ENCODE measurements at regions not wholly inside any gene's neighbourhood (a gene's known extent, or its start where the extent isn't known, plus 50 kb on each side); places are given as distances from the start of the nearest gene placed in this dataset.
"Not testable (repeated sequence)": the region's sequence is repeated elsewhere in the genome, so short reads cannot be mapped to it uniquely, and the experiment has no call there.

DNA sequence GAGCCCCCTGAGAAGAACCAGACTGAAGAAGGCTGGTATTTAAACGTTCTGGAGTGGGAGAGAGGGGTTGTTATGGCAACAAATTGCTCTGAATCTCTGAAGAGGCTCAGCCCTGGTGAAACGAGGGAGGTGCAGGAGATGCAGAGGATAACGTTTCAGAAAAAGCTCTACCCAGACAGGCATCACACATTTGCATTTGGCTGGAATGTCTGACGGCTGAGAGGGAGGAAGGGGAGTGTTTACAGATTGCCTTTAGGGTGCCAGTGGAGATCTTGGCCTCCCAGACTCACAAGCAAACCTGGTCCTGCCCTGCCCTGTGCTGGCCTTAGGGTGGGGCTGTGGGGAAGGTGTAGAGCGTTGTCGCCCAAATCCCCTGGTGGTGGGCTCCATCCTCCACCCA, 169.0 kb upstream of the AJAP1 start:
- no peak overlapping the region for H3K27ac ChIP-seq
- no peak for TF ChIP-seq POLR2AphosphoS5 (IDR thresholded peaks at IDR 0.05; ENCODE audit: borderline replicate concordance, low read depth, low read length)
- no peak for TF ChIP-seq FOXP2 (optimal IDR thresholded peaks at IDR 0.05; ENCODE audit: control extremely low read depth, extremely low read length, insufficient read depth)
- no peak for TF ChIP-seq EZH2 (IDR thresholded peaks at IDR 0.05)
- H3K36me3 ChIP-seq (ENCODE audit: insufficient read depth, low read length), result no peaks in the 10 kb centered on the region
- H3K4me3 ChIP-seq, result no peak overlapping the region
- no peak overlapping the region for H3K9ac ChIP-seq (ENCODE audit: insufficient read length)
- DNase-seq (ENCODE audit: low read depth, low spot score), result no peak
- no peaks in the 10 kb centered on the region for H3K9me3 ChIP-seq (ENCODE audit: low read depth, low read length)

DNA sequence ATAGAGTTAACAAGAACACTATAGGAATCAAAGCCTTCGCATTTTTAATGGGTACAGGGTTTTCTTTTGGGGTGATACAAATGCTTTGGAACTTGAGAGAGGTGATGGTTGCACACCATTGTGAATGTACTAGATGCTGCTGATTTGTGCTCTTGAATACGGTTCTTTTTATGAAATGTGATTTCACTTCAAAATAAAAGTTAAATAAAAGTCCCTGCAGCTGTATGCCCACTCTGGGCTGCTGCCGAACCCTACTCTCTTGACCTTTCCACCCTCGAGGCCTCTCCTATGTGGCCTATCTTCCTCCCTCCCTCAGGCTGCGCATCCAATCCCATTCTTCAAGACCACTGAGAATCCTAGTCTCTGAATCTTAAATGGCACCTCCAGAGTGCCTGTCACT, 168.5 kb upstream of the AJAP1 start:
- Histone ChIP-seq H3K36me3 (ENCODE audit: insufficient read depth, low read length) (no peaks in the 10 kb centered on the region), H3K4me3 (no peak overlapping the region), H3K27ac (no peak overlapping the region), H3K9ac (ENCODE audit: insufficient read length) (no peak overlapping the region), H3K9me3 (ENCODE audit: low read depth, low read length) (no peaks in the 10 kb centered on the region)
- DNase-seq (ENCODE audit: low read depth, low spot score), result no peak
- TF ChIP-seq EZH2 (IDR thresholded peaks at IDR 0.05), result no peak
- no peak for TF ChIP-seq FOXP2 (optimal IDR thresholded peaks at IDR 0.05; ENCODE audit: control extremely low read depth, extremely low read length, insufficient read depth)
- TF ChIP-seq POLR2AphosphoS5 (IDR thresholded peaks at IDR 0.05; ENCODE audit: borderline replicate concordance, low read depth, low read length), result no peak

DNA sequence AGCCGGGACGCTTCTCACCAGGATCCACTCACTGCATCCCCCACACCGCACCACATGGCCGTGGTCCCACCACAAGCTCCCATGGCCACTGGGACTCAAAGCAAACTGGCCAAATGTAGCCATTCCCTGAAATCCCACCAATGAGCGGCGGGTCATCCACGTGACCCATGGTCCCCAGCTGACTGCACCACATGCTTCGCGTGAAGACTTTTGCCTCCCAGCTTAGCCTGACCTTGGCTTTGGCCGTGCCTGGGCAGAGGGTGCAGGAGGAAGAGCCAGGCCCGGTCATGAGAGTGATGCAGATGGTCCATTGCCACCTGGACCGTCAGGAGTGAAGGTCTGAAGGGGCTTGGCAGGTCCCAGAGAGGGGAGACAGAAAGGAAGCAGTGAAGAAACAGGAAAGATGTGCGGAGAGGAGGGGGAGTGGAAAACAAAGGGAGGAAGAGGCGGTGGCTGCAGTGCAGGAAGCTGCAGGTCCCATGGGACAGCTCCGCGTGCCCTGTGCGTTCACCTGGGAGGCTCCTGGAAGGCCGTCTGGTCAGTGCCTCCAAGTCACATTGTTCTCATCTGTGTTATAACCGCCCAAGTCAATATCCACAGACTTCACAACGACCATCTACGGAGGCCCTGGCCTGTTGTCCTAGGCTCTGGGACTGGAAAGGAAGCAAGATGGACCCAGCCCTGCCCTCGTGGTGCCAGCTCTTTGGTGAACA, 167.8 kb upstream of the AJAP1 start:
- Histone ChIP-seq H3K27ac (no peak overlapping the region), H3K9me3 (ENCODE audit: low read depth, low read length) (no peaks in the 10 kb centered on the region), H3K9ac (ENCODE audit: insufficient read length) (no peak overlapping the region), H3K4me3 (no peak overlapping the region), H3K36me3 (ENCODE audit: insufficient read depth, low read length) (no peaks in the 10 kb centered on the region)
- TF ChIP-seq POLR2AphosphoS5 (IDR thresholded peaks at IDR 0.05; ENCODE audit: borderline replicate concordance, low read depth, low read length) (no peak), FOXP2 (optimal IDR thresholded peaks at IDR 0.05; ENCODE audit: control extremely low read depth, extremely low read length, insufficient read depth) (no peak)
- DNase-seq (ENCODE audit: low read depth, low spot score), result no peak

DNA sequence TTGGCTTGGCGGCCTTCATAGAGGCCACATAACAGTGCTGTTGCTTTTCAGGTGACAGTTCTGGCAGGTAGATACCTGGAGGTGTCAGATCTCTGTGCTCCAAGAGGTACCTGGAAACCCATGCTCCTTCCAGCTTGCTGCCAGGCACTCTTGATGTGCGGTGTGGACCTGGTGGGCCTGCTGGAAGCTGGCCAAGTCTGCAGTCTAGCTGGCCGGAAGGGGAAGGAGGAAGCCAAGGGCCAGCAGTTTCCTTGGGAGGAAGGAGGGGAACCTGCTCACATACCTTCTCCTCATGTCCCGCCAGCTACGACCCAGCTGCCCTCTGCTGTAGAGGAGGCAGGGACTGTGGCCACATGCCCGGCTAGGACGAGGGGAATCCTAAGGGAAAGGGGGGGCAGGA, 166.4 kb upstream of the AJAP1 start:
- Histone ChIP-seq H3K36me3 (ENCODE audit: insufficient read depth, low read length) (no peaks in the 10 kb centered on the region), H3K9me3 (ENCODE audit: low read depth, low read length) (no peaks in the 10 kb centered on the region), H3K27ac (no peak overlapping the region), H3K9ac (ENCODE audit: insufficient read length) (no peak overlapping the region), H3K4me3 (no peak overlapping the region)
- TF ChIP-seq FOXP2 (optimal IDR thresholded peaks at IDR 0.05; ENCODE audit: control extremely low read depth, extremely low read length, insufficient read depth), result no peak
- TF ChIP-seq POLR2AphosphoS5 (IDR thresholded peaks at IDR 0.05; ENCODE audit: borderline replicate concordance, low read depth, low read length), result no peak
- no peak for TF ChIP-seq EZH2 (IDR thresholded peaks at IDR 0.05)
- no peak for DNase-seq (ENCODE audit: low read depth, low spot score)

DNA sequence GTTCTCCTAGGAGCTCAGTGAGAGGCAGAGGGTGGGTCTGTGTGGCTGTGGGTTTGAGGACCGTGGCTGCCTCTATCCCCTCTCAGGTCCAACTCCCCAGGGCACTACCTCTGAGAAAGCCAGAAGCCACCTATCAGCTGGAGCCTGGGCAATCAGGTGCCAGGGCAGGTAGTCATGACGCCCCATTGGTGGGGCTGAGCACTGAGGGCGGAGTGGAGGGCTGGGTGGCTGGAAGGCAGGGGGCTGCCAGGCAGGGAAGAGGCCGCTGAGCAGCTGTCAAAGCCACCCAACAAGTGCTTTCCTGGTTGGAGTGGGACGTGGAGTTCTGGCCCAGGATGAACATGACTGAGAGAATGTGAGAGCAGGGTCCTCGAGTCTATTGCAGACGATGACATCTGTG, 164.9 kb upstream of the AJAP1 start:
- Histone ChIP-seq H3K27ac (no peak overlapping the region), H3K4me3 (no peak overlapping the region), H3K9me3 (ENCODE audit: low read depth, low read length) (no peaks in the 10 kb centered on the region), H3K9ac (ENCODE audit: insufficient read length) (no peak overlapping the region), H3K36me3 (ENCODE audit: insufficient read depth, low read length) (no peaks in the 10 kb centered on the region)
- DNase-seq (ENCODE audit: low read depth, low spot score), result no peak
- TF ChIP-seq POLR2AphosphoS5 (IDR thresholded peaks at IDR 0.05; ENCODE audit: borderline replicate concordance, low read depth, low read length), result no peak
- TF ChIP-seq EZH2 (IDR thresholded peaks at IDR 0.05), result no peak
- no peak for TF ChIP-seq FOXP2 (optimal IDR thresholded peaks at IDR 0.05; ENCODE audit: control extremely low read depth, extremely low read length, insufficient read depth)

DNA sequence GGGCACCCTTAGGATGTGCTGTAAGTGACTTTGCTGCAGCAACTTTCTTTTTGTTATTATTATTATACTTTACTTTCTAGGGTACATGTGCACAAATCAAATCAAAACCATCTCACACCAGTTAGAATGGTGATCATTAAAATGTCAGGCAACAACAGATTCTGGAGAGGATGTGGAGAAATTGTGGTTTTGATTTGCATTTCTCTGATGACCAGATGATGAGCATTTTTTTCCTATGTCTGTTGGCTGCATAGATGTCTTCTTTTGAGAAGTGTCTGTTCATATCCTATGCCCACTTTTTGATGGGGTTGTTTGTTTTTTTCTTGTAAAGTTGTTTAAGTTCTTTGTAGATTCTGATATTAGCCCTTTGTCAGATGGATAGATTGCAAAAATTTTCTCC, 164.4 kb upstream of the AJAP1 start:
- not testable (repeated sequence) for H3K27ac ChIP-seq; H3K36me3 ChIP-seq (ENCODE audit: insufficient read depth, low read length); H3K9me3 ChIP-seq (ENCODE audit: low read depth, low read length); H3K9ac ChIP-seq (ENCODE audit: insufficient read length); H3K4me3 ChIP-seq; DNase-seq (ENCODE audit: low read depth, low spot score)

DNA sequence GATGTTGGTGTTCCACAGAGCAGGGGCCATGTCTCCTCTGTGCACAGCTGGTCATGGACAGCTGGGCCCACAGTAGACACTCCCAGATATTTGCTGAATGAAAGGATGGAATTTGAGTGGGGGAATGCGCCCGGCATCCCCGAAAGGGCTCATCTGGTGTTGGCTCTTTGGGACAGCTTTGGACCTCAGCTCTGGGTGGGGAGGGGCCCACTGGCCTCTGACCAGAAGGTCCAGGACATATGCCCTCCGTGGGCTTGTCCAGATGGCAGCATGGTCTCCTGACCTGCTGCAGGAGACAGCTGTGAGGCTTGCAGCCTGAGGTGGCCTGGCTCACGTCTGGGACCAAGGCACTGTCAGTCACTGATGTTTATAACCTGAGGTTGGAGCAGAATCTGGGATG, 160.4 kb upstream of the AJAP1 start:
- no peak for DNase-seq (ENCODE audit: low read depth, low spot score)
- H3K27ac ChIP-seq, result no peak overlapping the region
- H3K9ac ChIP-seq (ENCODE audit: insufficient read length), result no peak overlapping the region
- H3K9me3 ChIP-seq (ENCODE audit: low read depth, low read length), result no peaks in the 10 kb centered on the region
- no peaks in the 10 kb centered on the region for H3K36me3 ChIP-seq (ENCODE audit: insufficient read depth, low read length)
- TF ChIP-seq POLR2AphosphoS5 (IDR thresholded peaks at IDR 0.05; ENCODE audit: borderline replicate concordance, low read depth, low read length) (no peak), FOXP2 (optimal IDR thresholded peaks at IDR 0.05; ENCODE audit: control extremely low read depth, extremely low read length, insufficient read depth) (no peak), EZH2 (IDR thresholded peaks at IDR 0.05) (no peak)
- no peak overlapping the region for H3K4me3 ChIP-seq

DNA sequence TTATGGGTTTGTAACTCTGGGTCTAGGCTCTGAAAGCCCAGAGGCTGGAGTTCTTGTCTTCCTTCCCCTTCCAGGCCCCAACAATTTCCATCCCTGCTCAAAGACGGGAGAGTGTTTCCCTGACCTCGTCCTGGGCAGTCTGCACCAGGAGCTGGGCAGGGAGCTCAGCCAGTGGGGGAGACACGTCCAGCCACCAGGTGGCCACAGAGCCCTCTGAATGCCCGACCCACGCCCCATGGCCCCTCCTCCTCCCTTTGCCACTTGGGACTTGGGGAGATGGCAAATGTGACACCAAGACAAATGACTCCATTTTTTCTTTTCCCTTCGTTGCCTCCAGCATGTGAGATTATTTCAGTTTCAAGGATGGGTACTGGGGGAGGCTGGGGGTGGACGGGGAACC, 159.9 kb upstream of the AJAP1 start:
- Histone ChIP-seq H3K9ac (ENCODE audit: insufficient read length) (no peak overlapping the region), H3K27ac (no peak overlapping the region), H3K4me3 (no peak overlapping the region), H3K36me3 (ENCODE audit: insufficient read depth, low read length) (no peaks in the 10 kb centered on the region), H3K9me3 (ENCODE audit: low read depth, low read length) (no peaks in the 10 kb centered on the region)
- TF ChIP-seq EZH2 (IDR thresholded peaks at IDR 0.05) (no peak), FOXP2 (optimal IDR thresholded peaks at IDR 0.05; ENCODE audit: control extremely low read depth, extremely low read length, insufficient read depth) (no peak), POLR2AphosphoS5 (IDR thresholded peaks at IDR 0.05; ENCODE audit: borderline replicate concordance, low read depth, low read length) (no peak)
- DNase-seq (ENCODE audit: low read depth, low spot score), result no peak

DNA sequence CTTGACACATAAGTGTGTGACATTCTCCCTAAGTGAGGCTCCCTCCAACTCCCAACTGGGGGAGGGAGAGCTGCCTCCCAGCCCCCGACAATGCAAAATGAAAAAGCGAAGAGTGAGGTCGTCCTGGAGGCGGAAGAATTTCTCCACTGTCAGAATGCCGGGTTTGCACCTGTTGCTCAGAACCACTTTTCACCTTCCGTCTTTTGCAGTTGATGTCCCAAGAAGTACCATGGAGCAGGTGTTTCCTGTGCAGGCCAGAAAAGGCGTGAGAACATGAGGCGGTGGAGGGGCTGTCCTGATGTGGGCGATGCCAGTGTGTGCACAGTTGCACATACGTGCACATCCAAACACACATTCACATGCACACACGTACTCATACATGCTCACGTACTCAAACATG, 158.6 kb upstream of the AJAP1 start:
- H3K4me3 ChIP-seq, result no peak overlapping the region
- no peaks in the 10 kb centered on the region for H3K36me3 ChIP-seq (ENCODE audit: insufficient read depth, low read length)
- no peak for TF ChIP-seq POLR2AphosphoS5 (IDR thresholded peaks at IDR 0.05; ENCODE audit: borderline replicate concordance, low read depth, low read length)
- no peak for TF ChIP-seq EZH2 (IDR thresholded peaks at IDR 0.05)
- TF ChIP-seq FOXP2 (optimal IDR thresholded peaks at IDR 0.05; ENCODE audit: control extremely low read depth, extremely low read length, insufficient read depth), result no peak
- H3K9ac ChIP-seq (ENCODE audit: insufficient read length), result no peak overlapping the region
- no peak overlapping the region for H3K27ac ChIP-seq
- H3K9me3 ChIP-seq (ENCODE audit: low read depth, low read length), result no peaks in the 10 kb centered on the region
- DNase-seq (ENCODE audit: low read depth, low spot score), result no peak
